Tibial nerve (tissue), 4 donors: ENCODE measurements at regions not wholly inside any gene's neighbourhood (a gene's known extent, or its start where the extent isn't known, plus 50 kb on each side); places are given as distances from the start of the nearest gene placed in this dataset.
"Not testable (repeated sequence)": the region's sequence is repeated elsewhere in the genome, so short reads cannot be mapped to it uniquely, and the experiment has no call there.

Source experiments
- DNase-seq, 2 donors: peaks; one replicate each; pipeline ENCODE4 v3.0.0-alpha.2; 2019; ENCODE audit warnings: low spot score in 2 of 2
- H3K27ac ChIP-seq, 4 donors: fragments of 200-600 bp; sonication (generic) in 3 of 4; one replicate each; pipeline ENCODE4 v1.5.1; 2017 to 2019; ENCODE audit warnings: mild to moderate bottlenecking in 1 of 4
- H3K27me3 ChIP-seq, 2 donors: fragments of 200-600 bp; sonication (generic) in 1 of 2; one replicate each; pipeline versions ENCODE4 v1.5.1 to v1.6.0; 2017 to 2019
- H3K36me3 ChIP-seq, 3 donors: fragments of 200-600 bp; sonication (generic); one replicate each; pipeline ENCODE4 v1.5.1; 2018 to 2019
- H3K4me1 ChIP-seq, 4 donors: fragments of 200-600 bp; sonication (generic) in 3 of 4; one replicate each; pipeline ENCODE4 v1.5.1; 2017 to 2019
- H3K4me3 ChIP-seq, 4 donors: fragments of 200-600 bp; sonication (generic) in 3 of 4; one replicate each; pipeline ENCODE4 v1.5.1; 2017 to 2019; ENCODE audit warnings: mild to moderate bottlenecking in 1 of 4, moderate library complexity in 1 of 4
- H3K9me3 ChIP-seq, 4 donors: fragments of 200-600 bp; sonication (generic) in 3 of 4; one replicate each; pipeline ENCODE4 v1.5.1; 2017 to 2019
- EP300 ChIP-seq, 2 donors: sonication (generic); formaldehyde crosslinking; IDR thresholded peaks; one replicate each; pipeline ENCODE4 v1.6.1; 2017; ENCODE audit warnings: antibody characterized with exemption in 2 of 2, mild to moderate bottlenecking in 1 of 2
- POLR2A ChIP-seq, 2 donors: fragments of 450-650 bp; IDR thresholded peaks; one replicate each; pipeline ENCODE4 v1.6.1; 2017; ENCODE audit warnings: antibody characterized with exemption in 2 of 2, mild to moderate bottlenecking in 2 of 2, moderate library complexity in 2 of 2
- WGBS, 2 donors: methylation state at CpG; one replicate each; pipeline ENCODE4 v1.1.5; 2018; 5-methylcytosine and 5-hydroxymethylcytosine counted together
- TF ChIP-seq, protein P1 (sequence below), 5 experiments: fragments of 200-600 bp in 3 of 5; fragments of 450-650 bp in 2 of 5; sonication (generic) in 3 of 5; IDR thresholded peaks; one replicate each; pipeline ENCODE4 v1.5.1; 2016 to 2019; ENCODE audit warnings: antibody characterized with exemption in 5 of 5, mild to moderate bottlenecking in 3 of 5, moderate library complexity in 2 of 5

DNA sequence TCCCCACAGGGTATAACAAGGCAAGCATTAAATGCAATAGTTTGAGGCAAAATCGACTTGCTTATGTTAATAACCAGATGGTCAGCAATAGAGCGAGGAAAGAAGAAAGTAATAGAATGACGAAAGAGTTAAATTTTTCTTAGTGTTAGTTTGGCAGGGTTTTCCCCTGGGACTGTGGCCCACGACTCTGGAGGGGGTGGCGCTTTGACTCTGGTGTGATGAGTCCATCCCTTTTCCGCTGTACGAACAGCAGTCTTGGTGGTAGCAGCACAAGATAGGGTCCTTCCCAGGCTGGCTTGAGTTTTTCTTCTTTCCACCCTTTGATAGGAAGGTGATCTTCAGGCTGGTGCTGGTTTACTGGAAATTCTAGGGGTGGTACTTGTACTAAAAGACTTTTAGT is 69.2 kb upstream of the GMDS start:
- no peaks in the 10 kb centered on the region for H3K27me3 ChIP-seq
- no peak for DNase-seq
- no peak overlapping the region for H3K4me3 ChIP-seq
- H3K9me3 ChIP-seq, result peaks cover 0 to 7% (median 0%) of the 10 kb centered on the region in 4 donors
- peaks cover 0 to 16% (median 0%) of the 10 kb centered on the region in 3 donors for H3K36me3 ChIP-seq
- no peaks in the 10 kb centered on the region for H3K4me1 ChIP-seq
- no peak for TF ChIP-seq EP300 (IDR thresholded peaks at IDR 0.05)
- no peak for TF ChIP-seq POLR2A (IDR thresholded peaks at IDR 0.05)
- TF ChIP-seq, protein P1, sequence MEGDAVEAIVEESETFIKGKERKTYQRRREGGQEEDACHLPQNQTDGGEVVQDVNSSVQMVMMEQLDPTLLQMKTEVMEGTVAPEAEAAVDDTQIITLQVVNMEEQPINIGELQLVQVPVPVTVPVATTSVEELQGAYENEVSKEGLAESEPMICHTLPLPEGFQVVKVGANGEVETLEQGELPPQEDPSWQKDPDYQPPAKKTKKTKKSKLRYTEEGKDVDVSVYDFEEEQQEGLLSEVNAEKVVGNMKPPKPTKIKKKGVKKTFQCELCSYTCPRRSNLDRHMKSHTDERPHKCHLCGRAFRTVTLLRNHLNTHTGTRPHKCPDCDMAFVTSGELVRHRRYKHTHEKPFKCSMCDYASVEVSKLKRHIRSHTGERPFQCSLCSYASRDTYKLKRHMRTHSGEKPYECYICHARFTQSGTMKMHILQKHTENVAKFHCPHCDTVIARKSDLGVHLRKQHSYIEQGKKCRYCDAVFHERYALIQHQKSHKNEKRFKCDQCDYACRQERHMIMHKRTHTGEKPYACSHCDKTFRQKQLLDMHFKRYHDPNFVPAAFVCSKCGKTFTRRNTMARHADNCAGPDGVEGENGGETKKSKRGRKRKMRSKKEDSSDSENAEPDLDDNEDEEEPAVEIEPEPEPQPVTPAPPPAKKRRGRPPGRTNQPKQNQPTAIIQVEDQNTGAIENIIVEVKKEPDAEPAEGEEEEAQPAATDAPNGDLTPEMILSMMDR (IDR thresholded peaks at IDR 0.05), result no peak
- H3K27ac ChIP-seq, result no peak overlapping the region
- 71 to 72% methylated on average over 7 of the region's 7 CpGs for WGBS, 2 donors

DNA sequence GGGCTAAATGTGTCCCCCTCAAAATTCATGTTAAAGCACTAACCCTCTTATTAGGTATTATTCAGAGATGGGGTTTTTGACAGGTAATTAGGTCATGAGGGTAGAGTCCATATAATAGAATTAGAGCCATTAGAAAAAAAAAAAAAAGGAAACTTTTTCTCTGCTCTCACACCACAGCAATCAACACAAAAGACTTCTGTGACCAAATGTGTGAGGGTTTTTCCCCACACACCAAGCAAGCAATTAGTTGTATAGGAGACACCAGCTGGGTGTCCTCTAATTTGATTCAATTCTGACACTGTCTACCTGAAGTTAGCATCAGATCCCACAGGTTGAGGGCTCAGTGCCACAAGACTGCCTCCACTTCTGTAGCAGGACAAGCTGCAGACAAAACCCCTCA is 64.6 kb upstream of the GMDS start:
- Histone ChIP-seq H3K4me1 (no peaks in the 10 kb centered on the region), H3K27me3 (no peaks in the 10 kb centered on the region), H3K9me3 (peaks cover 0 to 6% (median 0%) of the 10 kb centered on the region in 4 donors), H3K36me3 (peaks cover 0 to 8% (median 0%) of the 10 kb centered on the region in 3 donors), H3K27ac (no peak overlapping the region), H3K4me3 (no peak overlapping the region)
- TF ChIP-seq EP300 (IDR thresholded peaks at IDR 0.05), result no peak
- TF ChIP-seq, protein P1 (IDR thresholded peaks at IDR 0.05), result no peak
- no peak for TF ChIP-seq POLR2A (IDR thresholded peaks at IDR 0.05)
- DNase-seq, result no peak

DNA sequence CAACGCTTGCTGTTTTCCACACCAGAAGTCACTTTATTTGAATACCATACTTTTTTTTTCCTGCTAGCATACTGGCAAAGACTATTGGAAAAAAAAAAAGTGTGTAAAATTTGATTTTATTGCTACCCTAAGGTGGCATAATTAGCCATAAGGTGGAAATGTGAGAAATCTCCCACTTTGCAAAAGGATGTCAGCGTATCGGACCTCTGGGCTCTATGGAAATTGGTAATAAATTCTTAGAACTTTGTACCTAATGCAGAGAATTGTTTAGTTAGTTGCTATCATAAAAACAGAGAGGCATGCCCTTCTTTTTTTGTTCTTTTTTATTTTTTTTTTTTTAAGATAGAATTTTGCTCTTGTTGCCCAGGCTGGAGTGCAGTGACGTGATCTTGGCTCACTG is 63.7 kb upstream of the GMDS start:
- peaks cover 0 to 17% (median 0%) of the 10 kb centered on the region in 3 donors for H3K36me3 ChIP-seq
- H3K27me3 ChIP-seq, result no peaks in the 10 kb centered on the region
- H3K4me1 ChIP-seq, result no peaks in the 10 kb centered on the region
- 94 to 95% methylated on average over 4 of the region's 4 CpGs for WGBS, 2 donors
- H3K27ac ChIP-seq, result no peak overlapping the region
- TF ChIP-seq EP300 (IDR thresholded peaks at IDR 0.05), result no peak
- no peak for TF ChIP-seq POLR2A (IDR thresholded peaks at IDR 0.05)
- TF ChIP-seq, protein P1 (IDR thresholded peaks at IDR 0.05), result no peak
- no peak for DNase-seq
- no peak overlapping the region for H3K4me3 ChIP-seq
- H3K9me3 ChIP-seq, result peaks cover 0 to 9% (median 0%) of the 10 kb centered on the region in 4 donors

DNA sequence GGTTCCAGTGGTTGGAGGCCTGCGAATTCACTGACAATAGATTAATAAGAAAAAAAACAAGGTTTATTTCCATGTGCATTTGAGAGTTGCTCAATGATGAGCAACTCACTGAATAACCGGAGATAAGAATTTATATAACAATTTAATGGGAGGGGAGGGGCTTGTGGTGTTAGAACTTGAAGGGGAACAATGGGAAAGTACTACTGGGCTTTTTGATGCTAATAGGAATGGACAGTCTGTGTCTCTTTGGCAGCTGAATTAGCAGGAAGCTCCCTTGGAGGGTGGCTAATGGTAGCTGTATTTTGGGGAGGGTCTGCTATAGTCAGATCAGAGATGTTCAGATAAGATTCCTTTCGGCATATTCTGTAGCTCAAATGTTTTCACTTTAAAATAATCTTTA is 62.4 kb upstream of the GMDS start:
- no peak overlapping the region for H3K27ac ChIP-seq
- no peak overlapping the region for H3K4me3 ChIP-seq
- TF ChIP-seq EP300 (IDR thresholded peaks at IDR 0.05) (no peak), POLR2A (IDR thresholded peaks at IDR 0.05) (no peak)
- TF ChIP-seq, protein P1 (IDR thresholded peaks at IDR 0.05), result no peak
- H3K27me3 ChIP-seq, result no peaks in the 10 kb centered on the region
- no peak for DNase-seq
- WGBS, 2 donors, result 70 to 82% methylated on average over 3 of the region's 3 CpGs
- H3K9me3 ChIP-seq, result peaks cover 0 to 20% (median 0%) of the 10 kb centered on the region in 4 donors
- H3K36me3 ChIP-seq, result peaks cover 0 to 23% (median 0%) of the 10 kb centered on the region in 3 donors
- no peaks in the 10 kb centered on the region for H3K4me1 ChIP-seq

DNA sequence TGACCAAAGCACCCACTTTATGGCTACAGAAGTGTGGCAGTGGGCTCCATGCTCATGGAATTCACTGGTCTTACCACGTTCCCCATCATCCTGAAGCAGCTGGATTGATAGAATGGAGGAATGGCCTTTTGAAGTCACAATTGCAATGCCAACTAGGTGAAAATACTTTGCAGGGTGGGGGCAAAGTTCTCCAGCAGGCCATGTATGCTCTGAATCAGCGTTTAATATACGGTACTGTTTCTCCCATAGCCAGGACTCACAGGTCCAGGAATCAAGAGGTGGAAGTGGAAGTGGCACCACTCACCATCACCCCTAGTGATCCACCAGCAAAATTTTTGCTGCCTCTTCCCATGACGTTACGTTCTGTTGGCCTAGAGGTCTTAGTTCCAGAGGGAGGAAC is 60.5 kb upstream of the GMDS start:
- Histone ChIP-seq H3K27ac (no peak overlapping the region), H3K9me3 (peaks cover 0 to 34% (median 0%) of the 10 kb centered on the region in 4 donors), H3K36me3 (peaks cover 0 to 23% (median 0%) of the 10 kb centered on the region in 3 donors), H3K4me3 (no peak overlapping the region), H3K4me1 (no peaks in the 10 kb centered on the region), H3K27me3 (no peaks in the 10 kb centered on the region)
- WGBS, 2 donors, result 95 to 100% methylated on average over 5 of the region's 5 CpGs
- DNase-seq, result no peak
- TF ChIP-seq, protein P1 (IDR thresholded peaks at IDR 0.05), result no peak
- TF ChIP-seq POLR2A (IDR thresholded peaks at IDR 0.05), result no peak

DNA sequence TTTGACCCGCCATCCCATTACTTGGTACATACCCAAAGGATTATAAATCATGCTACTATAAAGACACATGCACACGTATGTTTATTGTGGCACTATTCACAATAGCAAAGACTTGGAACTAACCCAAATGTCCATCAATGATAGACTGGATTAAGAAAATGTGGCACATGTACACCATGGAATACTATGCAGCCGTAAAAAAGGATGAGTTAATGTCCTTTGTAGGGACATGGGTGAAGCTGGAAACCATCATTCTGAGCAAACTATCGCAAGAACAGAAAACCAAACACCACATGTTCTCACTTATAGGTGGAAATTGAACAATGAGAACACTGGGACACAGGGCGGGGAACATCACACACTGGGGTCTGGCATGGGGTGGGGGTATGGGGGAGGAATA is 57.1 kb upstream of the GMDS start:
- 92 to 98% methylated on average over 5 of the region's 5 CpGs for WGBS, 2 donors

More for the DNA sequence above, 57.1 kb upstream of the GMDS start:
- H3K27ac ChIP-seq, H3K4me3 ChIP-seq, H3K27me3 ChIP-seq, DNase-seq, H3K4me1 ChIP-seq: not testable (repeated sequence)
- H3K36me3 ChIP-seq, result peaks cover 0 to 30% (median 0%) of the 10 kb centered on the region in 3 donors
- peaks cover 0 to 55% (median 0%) of the 10 kb centered on the region in 4 donors for H3K9me3 ChIP-seq
